ENCODE measurements at regions not wholly inside any gene's neighbourhood (a gene's known extent, or its start where the extent isn't known, plus 50 kb on each side); places are given as distances from the start of the nearest gene placed in this dataset.

DNA sequence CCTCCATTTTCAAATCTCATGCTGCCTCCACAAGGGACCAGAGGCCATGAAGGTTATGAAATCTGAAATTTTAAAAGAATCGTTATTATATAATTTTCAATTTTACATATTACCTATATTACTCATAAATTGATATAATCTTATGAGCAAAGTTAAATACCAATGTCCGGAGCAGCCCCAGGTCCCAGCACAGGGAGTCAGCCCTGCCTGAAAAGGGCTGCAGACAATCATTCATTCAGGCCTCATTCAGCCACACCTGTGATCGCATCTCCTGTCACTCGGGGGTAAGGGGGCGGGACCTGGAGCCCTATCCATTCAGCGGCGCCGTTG lies 172.5 kb downstream of the AHSP start:
- WGBS (ENCODE audit: low lambda C conversion rate): under 1% methylated on average over 8 of the region's 8 CpGs
- Histone ChIP-seq H3K4me3 (ENCODE audit: low read depth in 2 of 2, low read length in 1 of 2) (peak overlapping the region; percentile 81 to 98), H3F3A (replicated peaks; ENCODE audit: insufficient read depth) (no peaks in the 10 kb centered on the region), H3K9me3 (no peaks in the 10 kb centered on the region), H3K4me1 (ENCODE audit: control insufficient read depth in 1 of 2, insufficient read depth in 2 of 2, low read depth in 1 of 2, low read length in 1 of 2) (peaks cover 0 to 8% of the 10 kb centered on the region in 2 experiments; a peak in 2 of 4 replicates), H3K9ac (no peak overlapping the region), H3K36me3 (replicated peaks in 1 of 2; ENCODE audit: control insufficient read depth in 1 of 2, insufficient read depth in 2 of 2, low read length in 1 of 2) (peaks cover 0 to 21% of the 10 kb centered on the region in 2 experiments), H3K9me2 (no peaks in the 10 kb centered on the region), H3K4me2 (peak overlapping the region; percentile 79), H4K20me1 (ENCODE audit: insufficient read depth) (no peaks in the 10 kb centered on the region), H3K27ac (ENCODE audit: low read depth in 2 of 2, low read length in 1 of 2) (no peak overlapping the region; a peak in 1 of 4 replicates), H3K27me3 (ENCODE audit: insufficient read depth) (no peaks in the 10 kb centered on the region), H3K79me2 (ENCODE audit: insufficient read depth) (peaks cover 7% of the 10 kb centered on the region), H2AFZ (ENCODE audit: low read depth) (peak overlapping the region; percentile 88; the same call in 1 of the 2 replicates)
- CTCF ChIA-PET: interaction anchor here (1.0 to 5.1 kb wide), 4 partner anchors 11 to 240 kb away, joined by 3 to 30 read pairs (median 4); a partner anchor contains a TSS
- peak; percentile 92 for DNase-seq
- POLR2A ChIA-PET: interaction anchor here (5.5 kb wide), 1 partner anchor 13 kb away, joined by 25 read pairs; a partner anchor contains a TSS
- no peak for TF ChIP-seq FOXJ3 (CRISPR knock-in tag; IDR thresholded peaks at IDR 0.05)
- TF ChIP-seq, protein P1, sequence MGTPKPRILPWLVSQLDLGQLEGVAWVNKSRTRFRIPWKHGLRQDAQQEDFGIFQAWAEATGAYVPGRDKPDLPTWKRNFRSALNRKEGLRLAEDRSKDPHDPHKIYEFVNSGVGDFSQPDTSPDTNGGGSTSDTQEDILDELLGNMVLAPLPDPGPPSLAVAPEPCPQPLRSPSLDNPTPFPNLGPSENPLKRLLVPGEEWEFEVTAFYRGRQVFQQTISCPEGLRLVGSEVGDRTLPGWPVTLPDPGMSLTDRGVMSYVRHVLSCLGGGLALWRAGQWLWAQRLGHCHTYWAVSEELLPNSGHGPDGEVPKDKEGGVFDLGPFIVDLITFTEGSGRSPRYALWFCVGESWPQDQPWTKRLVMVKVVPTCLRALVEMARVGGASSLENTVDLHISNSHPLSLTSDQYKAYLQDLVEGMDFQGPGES (IDR thresholded peaks at IDR 0.05; ENCODE audit: low read depth, low read length): 0 out of 2 replicates have a peak, but pooled peaks have one; percentile 38
- TF ChIP-seq POLR2AphosphoS5 (IDR thresholded peaks at IDR 0.05; ENCODE audit: low read depth, low read length): no peak
- TF ChIP-seq NRF1 (IDR thresholded peaks at IDR 0.05; ENCODE audit: low read depth, low read length): no peak
- TF ChIP-seq SMC3 (IDR thresholded peaks at IDR 0.05; ENCODE audit: low read depth, low read length): no peak
- no peak for TF ChIP-seq GABPA (IDR thresholded peaks at IDR 0.05; ENCODE audit: low read depth)
- TF ChIP-seq GATA2 (CRISPR knock-in tag; IDR thresholded peaks at IDR 0.05): peak; percentile 17; the same call in 1 of the 2 replicates
- TF ChIP-seq, protein P2, sequence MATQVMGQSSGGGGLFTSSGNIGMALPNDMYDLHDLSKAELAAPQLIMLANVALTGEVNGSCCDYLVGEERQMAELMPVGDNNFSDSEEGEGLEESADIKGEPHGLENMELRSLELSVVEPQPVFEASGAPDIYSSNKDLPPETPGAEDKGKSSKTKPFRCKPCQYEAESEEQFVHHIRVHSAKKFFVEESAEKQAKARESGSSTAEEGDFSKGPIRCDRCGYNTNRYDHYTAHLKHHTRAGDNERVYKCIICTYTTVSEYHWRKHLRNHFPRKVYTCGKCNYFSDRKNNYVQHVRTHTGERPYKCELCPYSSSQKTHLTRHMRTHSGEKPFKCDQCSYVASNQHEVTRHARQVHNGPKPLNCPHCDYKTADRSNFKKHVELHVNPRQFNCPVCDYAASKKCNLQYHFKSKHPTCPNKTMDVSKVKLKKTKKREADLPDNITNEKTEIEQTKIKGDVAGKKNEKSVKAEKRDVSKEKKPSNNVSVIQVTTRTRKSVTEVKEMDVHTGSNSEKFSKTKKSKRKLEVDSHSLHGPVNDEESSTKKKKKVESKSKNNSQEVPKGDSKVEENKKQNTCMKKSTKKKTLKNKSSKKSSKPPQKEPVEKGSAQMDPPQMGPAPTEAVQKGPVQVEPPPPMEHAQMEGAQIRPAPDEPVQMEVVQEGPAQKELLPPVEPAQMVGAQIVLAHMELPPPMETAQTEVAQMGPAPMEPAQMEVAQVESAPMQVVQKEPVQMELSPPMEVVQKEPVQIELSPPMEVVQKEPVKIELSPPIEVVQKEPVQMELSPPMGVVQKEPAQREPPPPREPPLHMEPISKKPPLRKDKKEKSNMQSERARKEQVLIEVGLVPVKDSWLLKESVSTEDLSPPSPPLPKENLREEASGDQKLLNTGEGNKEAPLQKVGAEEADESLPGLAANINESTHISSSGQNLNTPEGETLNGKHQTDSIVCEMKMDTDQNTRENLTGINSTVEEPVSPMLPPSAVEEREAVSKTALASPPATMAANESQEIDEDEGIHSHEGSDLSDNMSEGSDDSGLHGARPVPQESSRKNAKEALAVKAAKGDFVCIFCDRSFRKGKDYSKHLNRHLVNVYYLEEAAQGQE (IDR thresholded peaks at IDR 0.05; ENCODE audit: low read depth, low read length): no peak
- TF ChIP-seq, protein P3, sequence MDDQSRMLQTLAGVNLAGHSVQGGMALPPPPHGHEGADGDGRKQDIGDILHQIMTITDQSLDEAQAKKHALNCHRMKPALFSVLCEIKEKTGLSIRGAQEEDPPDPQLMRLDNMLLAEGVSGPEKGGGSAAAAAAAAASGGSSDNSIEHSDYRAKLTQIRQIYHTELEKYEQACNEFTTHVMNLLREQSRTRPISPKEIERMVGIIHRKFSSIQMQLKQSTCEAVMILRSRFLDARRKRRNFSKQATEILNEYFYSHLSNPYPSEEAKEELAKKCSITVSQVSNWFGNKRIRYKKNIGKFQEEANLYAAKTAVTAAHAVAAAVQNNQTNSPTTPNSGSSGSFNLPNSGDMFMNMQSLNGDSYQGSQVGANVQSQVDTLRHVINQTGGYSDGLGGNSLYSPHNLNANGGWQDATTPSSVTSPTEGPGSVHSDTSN (IDR thresholded peaks at IDR 0.05): peak; percentile 79
- TF ChIP-seq MEF2A (IDR thresholded peaks at IDR 0.05; ENCODE audit: borderline replicate concordance, low read depth): no peak
- peak; percentile 67; the same call in 1 of the 2 replicates for TF ChIP-seq MXI1 (IDR thresholded peaks at IDR 0.05; ENCODE audit: low read depth, low read length)
- TF ChIP-seq FOXM1 (IDR thresholded peaks at IDR 0.05; ENCODE audit: low read depth): no peak
- no peak for TF ChIP-seq RAD21 (IDR thresholded peaks at IDR 0.05; ENCODE audit: low read length)
